K562 (cell line): ENCODE measurements at regions not wholly inside any gene's neighbourhood (a gene's known extent, or its start where the extent isn't known, plus 50 kb on each side); places are given as distances from the start of the nearest gene placed in this dataset.

Experiments used
- ATAC-seq: fragments of 200-7000 bp; cut with Tn5 transposase; 3 replicates; pipeline ENCODE4 v1.9.1; 2020; ENCODE audit warnings: moderate library complexity
- BruUV-seq: library from RNA; stranded (reverse); fragments of 400-500 nt; replicated peaks from 2 replicates; lab custom pipeline; 2021; lab: Mats Ljungman, UMichigan
- CTCF ChIA-PET: fragments of 300-600 bp; formaldehyde crosslinking; extraction: SDS; loops from one replicate; lab custom pipeline; 2021; ENCODE audit warnings: low intra/inter-chr PET ratio; lab: Yijun Ruan, JAX
- POLR2A ChIA-PET: fragments of 300-600, 350-650 bp; sonication (Branson Sonifier 250); formaldehyde crosslinking; extraction: SDS; loops from one replicate; lab custom pipeline; 2021; ENCODE audit warnings: antibody characterized with exemption, inconsistent platforms; lab: Yijun Ruan, JAX
- DNase-seq, 4 experiments: peaks; one replicate each; pipeline versions ENCODE4 v3.0.0 to v3.0.0-alpha.2; 2011 to 2018; ENCODE audit warnings: low spot score in 3 of 4, mixed read lengths in 3 of 4; ENCODE audit errors: extremely low read depth in 1 of 4
- FAIRE-seq: peaks from 2 replicates; lab custom pipeline; 2011; peaks lifted over from hg19 to GRCh38; lab: Jason Lieb, UNC
- H2AFZ ChIP-seq: 2 replicates; pipeline ENCODE4 v1.6.0; 2011; ENCODE audit warnings: low read depth, low read length, control low read depth, inconsistent platforms
- H3K27ac ChIP-seq: fragments of 200-600 bp; 3 replicates; pipeline ENCODE4 v1.8.0; 2011; ENCODE audit warnings: low read depth, mild to moderate bottlenecking, control low read depth, inconsistent platforms, low read length, moderate library complexity, mixed read lengths; ENCODE audit errors: extremely low read depth
- H3K27me3 ChIP-seq, 2 experiments: fragments of 300-600 bp in 1 of 2; 2 replicates in 1 of 2; 3 replicates in 1 of 2; pipeline versions ENCODE4 v1.6.0 to v1.8.0; 2011; ENCODE audit warnings: inconsistent platforms in 2 of 2, low read length in 2 of 2, mild to moderate bottlenecking in 1 of 2, mixed read lengths in 1 of 2, moderate library complexity in 1 of 2; ENCODE audit not compliant: control insufficient read depth in 2 of 2, insufficient read depth in 2 of 2
- H3K36me3 ChIP-seq: fragments of 300-600 bp; 3 replicates; pipeline ENCODE4 v1.8.0; 2011; ENCODE audit warnings: mild to moderate bottlenecking, low read length, inconsistent platforms; ENCODE audit not compliant: control insufficient read depth, insufficient read depth
- H3K4me1 ChIP-seq, 2 experiments: fragments of 200-600 bp in 1 of 2; replicated peaks in 1 of 2; 2 replicates in 1 of 2; 3 replicates in 1 of 2; pipeline versions ENCODE4 v1.5.1 to v1.8.0; 2011; ENCODE audit warnings: inconsistent platforms in 2 of 2, low read length in 2 of 2, mild to moderate bottlenecking in 1 of 2, mixed read lengths in 1 of 2, moderate library complexity in 1 of 2; ENCODE audit not compliant: control insufficient read depth in 2 of 2, insufficient read depth in 2 of 2
- H3K4me2 ChIP-seq: 2 replicates; pipeline ENCODE4 v1.6.1; 2011; ENCODE audit warnings: low read length, control low read depth, inconsistent platforms, mixed read lengths; ENCODE audit not compliant: insufficient read depth
- H3K4me3 ChIP-seq: fragments of 200-600 bp; sonication (generic), shearing (Covaris generic); 2 replicates; pipeline ENCODE4 v1.5.1; 2016; ENCODE audit warnings: control low read depth, inconsistent platforms
- H3K79me2 ChIP-seq: fragments of 200-600 bp; 3 replicates; pipeline ENCODE4 v1.8.0; 2011; ENCODE audit warnings: low read length, inconsistent platforms; ENCODE audit not compliant: control insufficient read depth, insufficient read depth
- H3K9ac ChIP-seq, 2 experiments: 2 replicates each; pipeline versions ENCODE4 v1.6.0 to v1.6.1; 2011; ENCODE audit warnings: low read depth in 2 of 2, low read length in 2 of 2, control low read depth in 1 of 2, inconsistent platforms in 1 of 2, mild to moderate bottlenecking in 1 of 2, mixed read lengths in 1 of 2; ENCODE audit not compliant: insufficient read depth in 1 of 2
- H3K9me1 ChIP-seq: one replicate; pipeline ENCODE4 v1.6.0; 2011; ENCODE audit warnings: inconsistent platforms, mild to moderate bottlenecking, low read length, moderate library complexity; ENCODE audit not compliant: control insufficient read depth, insufficient read depth
- H3K9me3 ChIP-seq: replicated peaks from 2 replicates; pipeline ENCODE4 v1.5.1; 2011; ENCODE audit warnings: low read depth, low read length, inconsistent platforms; ENCODE audit not compliant: control insufficient read depth, insufficient read depth
- H4K20me1 ChIP-seq: replicated peaks from 2 replicates; pipeline ENCODE4 v1.6.1; 2011; ENCODE audit warnings: low read length, inconsistent platforms, mixed read lengths; ENCODE audit not compliant: control insufficient read depth, insufficient read depth
- CBX8 ChIP-seq: fragments of 200-600 bp; sonication (generic); IDR thresholded peaks from 2 replicates; pipeline ENCODE4 v1.6.1; 2012; ENCODE audit warnings: borderline replicate concordance, mixed run types, low read depth, mild to moderate bottlenecking, moderate library complexity, mixed read lengths, low read length, control low read depth, inconsistent platforms; ENCODE audit not compliant: poor library complexity, severe bottlenecking; ENCODE audit errors: extremely low read depth
- CEBPB ChIP-seq: fragments of 450-650 bp; IDR thresholded peaks from 2 replicates; pipeline ENCODE4 v1.6.1; 2016; ENCODE audit warnings: missing genetic modification characterization, missing compliant biosample characterization
- CEBPG ChIP-seq, 3 experiments: fragments of 200-800 bp in 1 of 3; sonication (Bioruptor generic) in 1 of 3; sonication (generic) in 1 of 3; formaldehyde crosslinking in 1 of 3; IDR thresholded peaks in 2 of 3; conservative IDR thresholded peaks in 1 of 3; 2 replicates each; pipeline versions ENCODE4 v1.6.1 to v1.8.0; 2016 to 2022; ENCODE audit warnings: missing compliant biosample characterization in 2 of 3, missing genetic modification characterization in 2 of 3, mild to moderate bottlenecking in 1 of 3, missing genetic modification reagents in 1 of 3
- GABPA ChIP-seq: fragments of 200-800 bp; sonication (Bioruptor generic); conservative IDR thresholded peaks from 2 replicates; pipeline ENCODE4 v1.6.1; 2016; ENCODE audit warnings: low read depth, missing genetic modification characterization, missing compliant biosample characterization
- RAD21 ChIP-seq, 2 experiments: fragments of 250-450 bp in 1 of 2; fragments of 450-650 bp in 1 of 2; sonication (Bioruptor Pico) in 1 of 2; formaldehyde crosslinking in 1 of 2; IDR thresholded peaks in 1 of 2; conservative IDR thresholded peaks in 1 of 2; 2 replicates each; pipeline versions ENCODE4 v1.4.0 to v1.8.0; 2020 to 2022; ENCODE audit warnings: mild to moderate bottlenecking in 2 of 2, moderate library complexity in 1 of 2
- SMARCE1 ChIP-seq: fragments of 450-650 bp; IDR thresholded peaks from 2 replicates; pipeline ENCODE4 v1.7.1; 2016; ENCODE audit warnings: mild to moderate bottlenecking
- ZNF311 ChIP-seq: fragments of 250-450 bp; sonication (Bioruptor Pico); IDR thresholded peaks from 2 replicates; pipeline ENCODE4 v1.4.0; 2020; ENCODE audit warnings: mild to moderate bottlenecking, moderate library complexity
- ZNF589 ChIP-seq: fragments of 200-800 bp; sonication (Bioruptor generic); IDR thresholded peaks from 2 replicates; pipeline ENCODE4 v1.6.1; 2016; ENCODE audit warnings: low read depth, missing genetic modification characterization, missing compliant biosample characterization
- WGBS: fragments of 100-300 bp; shearing (Covaris generic); methylation state at CpG from one replicate; pipeline ENCODE4 v1.1.6; 2016; ENCODE audit warnings: low coverage, mixed read lengths; ENCODE audit not compliant: insufficient coverage; ENCODE audit errors: missing lambda C conversion rate; 5-methylcytosine and 5-hydroxymethylcytosine counted together
- in situ Hi-C: fragments of 300-500 bp; cut with MboI; formaldehyde crosslinking; loops from 4 replicates; pipeline ENCODE4 v1.15.0; 2018; ENCODE audit warnings: inconsistent platforms, mixed read lengths
- intact Hi-C: fragments of 100-400 bp; cut with micrococcal nuclease; formaldehyde crosslinking; loops from 2 replicates; pipeline ENCODE4 v1.14.2; 2022
- TF ChIP-seq, protein P1 (sequence below): fragments of 250-450 bp; sonication (Bioruptor Pico); IDR thresholded peaks from 2 replicates; pipeline ENCODE4 v1.4.0; 2020

DNA sequence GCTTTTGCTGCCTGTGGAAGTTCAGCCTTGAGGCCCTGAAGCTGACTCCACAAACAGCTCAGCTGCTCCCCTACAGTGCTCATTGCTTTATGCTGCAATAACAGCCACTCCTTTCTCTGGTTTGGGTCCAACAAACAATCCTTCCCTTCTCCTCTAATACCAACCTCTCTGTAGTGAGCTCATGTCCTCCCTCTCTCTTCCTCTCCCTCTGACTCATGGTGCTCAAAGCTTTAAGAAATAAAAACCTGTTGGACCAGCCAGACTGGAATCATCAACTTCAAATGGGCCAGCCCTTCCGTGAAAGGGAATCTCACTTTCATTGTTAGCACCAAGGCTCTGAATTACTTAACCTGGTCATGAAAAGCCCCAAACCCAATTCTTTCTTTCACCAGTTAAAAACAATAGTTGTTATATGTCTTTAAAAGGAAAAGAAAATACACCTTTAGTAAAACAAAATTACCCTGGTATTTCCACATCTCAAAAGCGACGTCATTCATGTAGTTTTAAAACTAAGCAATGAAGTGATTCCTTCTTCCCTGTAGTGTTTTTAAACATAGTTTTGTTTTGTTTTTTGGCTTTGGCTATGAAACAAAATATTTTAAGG, 126.4 kb downstream of the DUSP6 start:
- in situ Hi-C loops (no loop called here), intact Hi-C loops (no loop called here)
- H3K27ac ChIP-seq: no peak overlapping the region
- H3K36me3 ChIP-seq: no peaks in the 10 kb centered on the region
- no peaks in the 10 kb centered on the region; a peak in 1 of 5 replicates for H3K4me1 ChIP-seq
- BruUV-seq: no TSS peak
- no peaks in the 10 kb centered on the region for H4K20me1 ChIP-seq
- CTCF ChIA-PET: no interaction called here
- POLR2A ChIA-PET: interaction anchor here (1.3 to 1.5 kb wide), 2 partner anchors 10 to 15 kb away, joined by 3 to 4 read pairs; no protein-coding TSS in a partner anchor
- no peaks in the 10 kb centered on the region for H3K79me2 ChIP-seq
- 13% methylated on average over 3 of the region's 3 CpGs for WGBS
- no peaks in the 10 kb centered on the region for H3K27me3 ChIP-seq
- TF ChIP-seq, protein P1, sequence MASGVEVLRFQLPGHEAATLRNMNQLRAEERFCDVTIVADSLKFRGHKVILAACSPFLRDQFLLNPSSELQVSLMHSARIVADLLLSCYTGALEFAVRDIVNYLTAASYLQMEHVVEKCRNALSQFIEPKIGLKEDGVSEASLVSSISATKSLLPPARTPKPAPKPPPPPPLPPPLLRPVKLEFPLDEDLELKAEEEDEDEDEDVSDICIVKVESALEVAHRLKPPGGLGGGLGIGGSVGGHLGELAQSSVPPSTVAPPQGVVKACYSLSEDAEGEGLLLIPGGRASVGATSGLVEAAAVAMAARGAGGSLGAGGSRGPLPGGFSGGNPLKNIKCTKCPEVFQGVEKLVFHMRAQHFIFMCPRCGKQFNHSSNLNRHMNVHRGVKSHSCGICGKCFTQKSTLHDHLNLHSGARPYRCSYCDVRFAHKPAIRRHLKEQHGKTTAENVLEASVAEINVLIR (CRISPR knock-in tag): no peak
- TF ChIP-seq ZNF589 (CRISPR knock-in tag) (peak; percentile 12; the same call in 1 of the 2 replicates), GABPA (0 out of 2 replicates have a peak, but pooled peaks have one; percentile 2), CBX8 (no peak), CEBPB (tag) (no peak), CEBPG (CRISPR knock-in tag; IDR thresholded peaks at IDR 0.05) (no peak), CEBPG (tag; conservative IDR thresholded peaks at IDR 0.05 in 1 of 2, IDR thresholded peaks at IDR 0.05 in 1 of 2) (peak in 1 of 2 experiments; percentile 64; a peak in 1 of 4 replicates), RAD21 (CRISPR knock-in tag; conservative IDR thresholded peaks at IDR 0.05 in 1 of 2, IDR thresholded peaks at IDR 0.05 in 1 of 2) (0 out of 4 replicates have a peak, but pooled peaks of 1 of the 2 experiments have one; percentile 2), ZNF311 (CRISPR knock-in tag) (peak; percentile 26; the same call in 1 of the 2 replicates), SMARCE1 (no peak)
- DNase-seq (no peak), ATAC-seq (no peak), FAIRE-seq (no peak)
- no peak overlapping the region for H3K9ac ChIP-seq
- no peaks in the 10 kb centered on the region for H3K9me1 ChIP-seq
- no peak overlapping the region for H2AFZ ChIP-seq
- no peak overlapping the region for H3K4me2 ChIP-seq
- no peak overlapping the region for H3K4me3 ChIP-seq
- no peaks in the 10 kb centered on the region for H3K9me3 ChIP-seq
